Left ventricle myocardium inferior (tissue), 1 donor: ENCODE measurements at regions not wholly inside any gene's neighbourhood (a gene's known extent, or its start where the extent isn't known, plus 50 kb on each side); places are given as distances from the start of the nearest gene placed in this dataset.

Experiments used
- DNase-seq: peaks from one replicate; pipeline ENCODE4 v3.0.0-alpha.2; 2020
- H3K27ac ChIP-seq: fragments of 200-600 bp; replicated peaks from 2 replicates; pipeline ENCODE4 v1.8.0; 2021
- H3K27me3 ChIP-seq: fragments of 200-600 bp; 2 replicates; pipeline ENCODE4 v1.8.0; 2021; ENCODE audit warnings: low read depth
- H3K36me3 ChIP-seq: fragments of 200-600 bp; 2 replicates; pipeline ENCODE4 v1.8.0; 2021
- H3K4me1 ChIP-seq: fragments of 200-600 bp; 2 replicates; pipeline ENCODE4 v1.8.0; 2021
- H3K4me3 ChIP-seq: fragments of 200-600 bp; 2 replicates; pipeline ENCODE4 v1.8.0; 2021; ENCODE audit warnings: mild to moderate bottlenecking, moderate library complexity
- H3K9me3 ChIP-seq: fragments of 200-600 bp; replicated peaks from 2 replicates; pipeline ENCODE4 v1.8.0; 2021
- intact Hi-C: fragments of 100-400 bp; cut with micrococcal nuclease; formaldehyde crosslinking; loops from one replicate; pipeline ENCODE4 v1.11.0; 2022
- TF ChIP-seq, protein P1 (sequence below): fragments of 200-600 bp; IDR thresholded peaks from 2 replicates; pipeline ENCODE4 v1.8.0; 2021; ENCODE audit warnings: antibody characterized with exemption, mild to moderate bottlenecking, borderline replicate concordance
- donor health status: DM: no; HTN: yes; CAD: no; lungs with severe emphysema.

DNA sequence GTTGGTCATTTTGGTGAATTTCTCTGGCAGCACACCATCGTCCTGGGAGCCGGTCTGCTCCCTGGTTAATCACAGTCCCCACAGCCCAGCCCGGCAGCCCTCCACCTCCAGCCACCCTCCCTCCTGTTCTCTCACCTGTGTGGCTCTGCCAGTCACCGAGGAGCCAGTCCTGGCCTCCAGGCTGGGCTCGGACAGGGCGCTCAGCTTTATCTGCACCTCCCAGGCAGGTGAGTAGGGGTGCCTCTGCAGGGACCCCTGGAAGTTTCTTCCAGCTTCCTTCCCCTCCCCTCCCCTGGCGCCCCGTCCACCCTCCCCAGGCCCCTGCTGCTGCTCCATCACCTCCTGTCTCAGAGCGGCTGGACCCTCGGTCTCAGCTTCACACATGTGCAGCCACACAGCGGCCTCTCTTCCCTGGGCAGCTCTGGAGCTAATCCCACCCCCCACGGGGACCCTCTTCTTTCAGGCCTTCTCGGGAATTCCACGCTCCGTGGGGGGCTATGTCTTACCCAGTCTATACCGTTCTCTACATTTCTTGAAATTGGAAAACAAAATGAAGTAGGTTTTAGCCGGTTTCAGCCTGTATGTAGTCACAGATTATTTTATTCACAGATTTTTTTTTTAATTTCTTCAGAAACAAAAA is 213.9 kb upstream of the PPP2R2D start:
- no peak for DNase-seq
- no peaks in the 10 kb centered on the region for H3K36me3 ChIP-seq
- no peak overlapping the region for H3K27ac ChIP-seq
- TF ChIP-seq, protein P1, sequence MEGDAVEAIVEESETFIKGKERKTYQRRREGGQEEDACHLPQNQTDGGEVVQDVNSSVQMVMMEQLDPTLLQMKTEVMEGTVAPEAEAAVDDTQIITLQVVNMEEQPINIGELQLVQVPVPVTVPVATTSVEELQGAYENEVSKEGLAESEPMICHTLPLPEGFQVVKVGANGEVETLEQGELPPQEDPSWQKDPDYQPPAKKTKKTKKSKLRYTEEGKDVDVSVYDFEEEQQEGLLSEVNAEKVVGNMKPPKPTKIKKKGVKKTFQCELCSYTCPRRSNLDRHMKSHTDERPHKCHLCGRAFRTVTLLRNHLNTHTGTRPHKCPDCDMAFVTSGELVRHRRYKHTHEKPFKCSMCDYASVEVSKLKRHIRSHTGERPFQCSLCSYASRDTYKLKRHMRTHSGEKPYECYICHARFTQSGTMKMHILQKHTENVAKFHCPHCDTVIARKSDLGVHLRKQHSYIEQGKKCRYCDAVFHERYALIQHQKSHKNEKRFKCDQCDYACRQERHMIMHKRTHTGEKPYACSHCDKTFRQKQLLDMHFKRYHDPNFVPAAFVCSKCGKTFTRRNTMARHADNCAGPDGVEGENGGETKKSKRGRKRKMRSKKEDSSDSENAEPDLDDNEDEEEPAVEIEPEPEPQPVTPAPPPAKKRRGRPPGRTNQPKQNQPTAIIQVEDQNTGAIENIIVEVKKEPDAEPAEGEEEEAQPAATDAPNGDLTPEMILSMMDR: no peak
- H3K4me3 ChIP-seq: no peak overlapping the region
- intact Hi-C loops: no loop called here
- no peaks in the 10 kb centered on the region for H3K9me3 ChIP-seq
- H3K4me1 ChIP-seq: no peaks in the 10 kb centered on the region
- H3K27me3 ChIP-seq: peaks cover 96% of the 10 kb centered on the region

- no peak overlapping the region for H3K4me3 ChIP-seq
- H3K4me1 ChIP-seq: no peaks in the 10 kb centered on the region
- H3K9me3 ChIP-seq: no peaks in the 10 kb centered on the region
- intact Hi-C loops: no loop called here
- TF ChIP-seq, protein P1: no peak
- no peaks in the 10 kb centered on the region for H3K36me3 ChIP-seq
- peaks cover 96% of the 10 kb centered on the region for H3K27me3 ChIP-seq
- no peak overlapping the region for H3K27ac ChIP-seq
- no peak for DNase-seq
Measured at GRCh38 chr10:131688304-131688703, 212.5 kb upstream of the PPP2R2D start.

DNA sequence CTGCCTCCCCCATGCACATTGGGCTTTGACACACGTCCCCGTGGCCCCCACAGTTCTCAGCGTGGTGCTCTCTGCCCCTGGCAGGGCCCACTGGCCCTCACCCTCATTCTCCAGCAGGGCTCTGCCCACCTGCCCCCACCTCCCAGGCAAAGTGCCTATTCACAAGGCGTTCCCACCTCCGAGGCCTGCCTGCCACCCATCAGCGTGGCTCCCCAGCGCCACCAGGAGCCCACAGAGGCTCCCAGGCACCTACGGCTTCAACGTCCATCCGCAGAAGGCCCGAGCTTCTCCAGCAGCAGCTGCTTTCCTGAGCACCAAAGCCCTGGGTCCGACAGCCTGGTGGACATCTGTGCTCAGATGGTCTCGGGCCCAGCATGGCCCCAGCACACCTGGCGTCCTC is 211.8 kb upstream of the PPP2R2D start:
- no peaks in the 10 kb centered on the region for H3K4me1 ChIP-seq
- H3K27ac ChIP-seq: no peak overlapping the region
- no peak for DNase-seq
- TF ChIP-seq, protein P1: no peak
- H3K4me3 ChIP-seq: no peak overlapping the region
- intact Hi-C loops: no loop called here
- H3K9me3 ChIP-seq: no peaks in the 10 kb centered on the region
- peaks cover 96% of the 10 kb centered on the region for H3K27me3 ChIP-seq
- no peaks in the 10 kb centered on the region for H3K36me3 ChIP-seq

GRCh38 chr10:131689486-131689885 is 211.3 kb upstream of the PPP2R2D start:
- no peaks in the 10 kb centered on the region for H3K36me3 ChIP-seq
- no peak for DNase-seq
- H3K27ac ChIP-seq: no peak overlapping the region
- peaks cover 96% of the 10 kb centered on the region for H3K27me3 ChIP-seq
- intact Hi-C loops: no loop called here
- no peaks in the 10 kb centered on the region for H3K4me1 ChIP-seq
- no peak overlapping the region for H3K4me3 ChIP-seq
- no peaks in the 10 kb centered on the region for H3K9me3 ChIP-seq
- TF ChIP-seq, protein P1: no peak

DNA sequence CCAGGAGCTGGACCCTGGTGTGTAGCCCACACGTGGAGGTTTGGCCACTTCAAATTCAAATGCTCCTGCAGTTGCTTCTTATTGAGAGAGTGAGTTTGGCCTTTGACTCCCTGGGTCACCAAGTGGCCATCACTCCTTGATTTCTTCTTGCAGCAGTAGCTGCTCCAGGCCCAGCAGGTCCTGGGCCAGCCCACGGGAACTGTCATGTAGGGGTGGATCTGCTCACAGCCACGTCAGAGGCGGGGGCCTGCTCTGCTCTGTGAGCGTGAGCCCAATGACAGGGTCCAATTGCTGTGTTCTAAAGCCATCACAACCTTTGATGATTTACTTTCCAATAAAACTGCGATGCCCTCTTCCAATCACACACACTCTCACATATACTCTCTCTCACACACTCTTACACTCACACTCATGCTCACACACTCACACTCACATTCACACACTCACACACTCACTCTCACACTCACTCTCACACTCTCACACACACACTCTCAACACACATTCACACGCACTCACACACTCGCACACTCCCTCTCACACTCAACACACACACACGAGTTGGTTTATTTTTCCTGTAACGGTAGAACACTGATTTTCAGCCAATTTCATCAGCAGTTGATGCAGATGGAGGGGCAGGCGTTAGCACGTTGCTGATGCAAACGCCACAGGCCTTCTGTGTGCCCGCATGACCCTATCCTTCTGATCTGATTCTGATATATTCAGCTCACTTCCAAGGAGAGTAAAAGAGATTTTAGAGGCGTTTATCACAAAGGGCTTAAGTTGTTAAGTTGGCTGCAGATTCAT is 210.7 kb upstream of the PPP2R2D start:
- Histone ChIP-seq H3K4me1 (no peaks in the 10 kb centered on the region), H3K27me3 (peaks cover 96% of the 10 kb centered on the region), H3K36me3 (no peaks in the 10 kb centered on the region), H3K4me3 (no peak overlapping the region), H3K27ac (no peak overlapping the region), H3K9me3 (no peaks in the 10 kb centered on the region)
- TF ChIP-seq, protein P1: no peak
- intact Hi-C loops: no loop called here
- DNase-seq: no peak
